ENCODE measurements at regions not wholly inside any gene's neighbourhood (a gene's known extent, or its start where the extent isn't known, plus 50 kb on each side); places are given as distances from the start of the nearest gene placed in this dataset.

DNA sequence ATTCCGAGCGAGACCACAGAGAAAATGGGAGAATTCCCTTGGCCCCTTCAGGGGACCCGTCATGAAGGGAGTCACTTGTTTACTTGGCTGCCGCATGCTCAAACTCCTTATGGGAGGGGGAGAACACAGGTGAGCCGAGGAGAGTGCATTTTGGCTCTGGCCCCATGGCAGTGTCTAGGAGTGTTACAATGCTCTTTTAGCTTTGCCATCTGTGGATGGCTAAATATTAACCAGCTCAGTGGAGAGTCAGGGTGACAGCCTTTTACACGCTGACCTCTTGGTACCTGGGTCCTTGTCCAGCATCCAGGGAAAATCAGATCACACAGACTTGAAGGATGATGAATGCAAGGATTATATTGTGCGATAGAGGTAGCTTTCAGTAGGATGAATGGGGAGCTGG, 146.4 kb upstream of the ATXN7L3B start (continued):
- TF ChIP-seq KDM1A (IDR thresholded peaks at IDR 0.05; ENCODE audit: borderline replicate concordance, low read length): no peak
- TF ChIP-seq HDAC6 (IDR thresholded peaks at IDR 0.05; ENCODE audit: low read depth, low read length): no peak

Measured in H1 (cell line).